Erythroblast (primary cell): ENCODE measurements at regions not wholly inside any gene's neighbourhood (a gene's known extent, or its start where the extent isn't known, plus 50 kb on each side); places are given as distances from the start of the nearest gene placed in this dataset.

Source experiments
- GATA1 ChIP-seq: IDR thresholded peaks from 2 replicates; pipeline ENCODE4 v1.6.1; 2011; ENCODE audit warnings: low read depth, mild to moderate bottlenecking, control low read depth, low read length, moderate library complexity
- POLR2A ChIP-seq: IDR thresholded peaks from 2 replicates; pipeline ENCODE4 v1.6.1; 2011; ENCODE audit warnings: mild to moderate bottlenecking, low read length

- TF ChIP-seq POLR2A (no peak), GATA1 (no peak)
Observed at GRCh38 chr12:128140551-128140950, 126.4 kb upstream of the TMEM132C start.
